IPS-NIHi7 (cell line): ENCODE measurements at regions not wholly inside any gene's neighbourhood (a gene's known extent, or its start where the extent isn't known, plus 50 kb on each side); places are given as distances from the start of the nearest gene placed in this dataset.
"Not testable (repeated sequence)": the region's sequence is repeated elsewhere in the genome, so short reads cannot be mapped to it uniquely, and the experiment has no call there.

Experiments used
- DNase-seq: peaks from one replicate; pipeline ENCODE4 v3.0.0; 2012; ENCODE audit warnings: mixed read lengths; ENCODE audit errors: extremely low spot score

- no peak for DNase-seq
These were observed 1753.5 kb upstream of the CELF4 start for GRCh38 chr18:39319141-39319540.

DNA sequence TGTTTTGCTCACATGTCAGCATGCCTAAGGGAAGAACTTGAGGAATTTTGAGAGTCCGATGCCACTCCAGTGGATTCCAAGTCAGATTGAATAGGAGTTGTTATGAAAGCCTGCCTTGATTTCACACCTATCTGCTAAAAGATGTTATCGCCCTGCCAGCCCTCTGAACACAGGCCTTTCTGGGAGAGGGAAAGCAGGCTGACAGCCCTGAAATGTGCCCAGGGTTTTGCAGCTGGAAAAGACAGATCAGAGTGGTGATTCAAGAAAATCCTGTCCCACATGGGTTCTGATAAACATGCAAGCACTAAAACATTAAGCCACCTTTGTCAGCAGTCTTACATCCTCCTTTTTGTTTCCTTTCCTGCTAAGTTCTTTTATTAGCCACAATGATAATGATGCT is 1752.9 kb upstream of the CELF4 start:
- DNase-seq = peak; percentile 16

GRCh38 chr18:39318008-39318407 is 1752.4 kb upstream of the CELF4 start:
- DNase-seq = no peak

DNA sequence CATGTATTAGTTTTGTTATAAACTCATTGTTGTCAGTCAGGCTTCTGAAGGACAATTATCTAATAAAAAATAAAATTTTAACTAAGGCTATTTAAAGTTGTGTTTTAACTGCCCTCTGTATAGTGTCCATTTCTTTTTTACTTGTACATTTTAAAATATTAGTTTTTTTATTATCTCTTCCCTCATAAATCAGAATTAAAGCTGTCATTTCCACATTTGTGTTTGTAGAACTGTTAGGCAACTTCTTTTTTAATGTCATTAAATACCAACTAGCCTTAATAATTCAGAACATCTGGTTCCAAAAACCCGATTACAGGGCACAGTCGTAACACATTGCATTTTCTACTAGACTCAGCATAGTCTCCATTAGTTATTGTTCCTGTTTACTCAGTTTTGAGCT is 1749.0 kb upstream of the CELF4 start:
- no peak for DNase-seq

DNA sequence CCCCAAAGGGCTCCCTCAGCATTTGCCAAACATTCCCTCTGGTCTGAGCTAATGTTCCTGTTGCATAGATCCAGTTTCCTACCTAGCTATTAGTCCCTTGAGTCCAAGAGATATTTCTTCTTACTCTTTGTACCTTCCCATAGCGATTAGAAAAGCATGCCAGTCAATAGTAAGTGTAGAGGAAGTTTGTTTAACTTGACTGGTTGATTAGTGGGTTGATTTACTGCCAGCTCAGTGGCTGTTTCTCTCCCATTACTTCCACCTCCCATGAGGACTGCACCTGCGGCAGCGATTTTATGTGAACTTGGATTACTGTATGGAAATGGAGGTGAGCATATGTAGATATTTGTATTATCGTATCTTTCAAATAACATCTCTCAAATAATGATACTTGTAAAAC is 1748.4 kb upstream of the CELF4 start:
- DNase-seq = no peak

DNA sequence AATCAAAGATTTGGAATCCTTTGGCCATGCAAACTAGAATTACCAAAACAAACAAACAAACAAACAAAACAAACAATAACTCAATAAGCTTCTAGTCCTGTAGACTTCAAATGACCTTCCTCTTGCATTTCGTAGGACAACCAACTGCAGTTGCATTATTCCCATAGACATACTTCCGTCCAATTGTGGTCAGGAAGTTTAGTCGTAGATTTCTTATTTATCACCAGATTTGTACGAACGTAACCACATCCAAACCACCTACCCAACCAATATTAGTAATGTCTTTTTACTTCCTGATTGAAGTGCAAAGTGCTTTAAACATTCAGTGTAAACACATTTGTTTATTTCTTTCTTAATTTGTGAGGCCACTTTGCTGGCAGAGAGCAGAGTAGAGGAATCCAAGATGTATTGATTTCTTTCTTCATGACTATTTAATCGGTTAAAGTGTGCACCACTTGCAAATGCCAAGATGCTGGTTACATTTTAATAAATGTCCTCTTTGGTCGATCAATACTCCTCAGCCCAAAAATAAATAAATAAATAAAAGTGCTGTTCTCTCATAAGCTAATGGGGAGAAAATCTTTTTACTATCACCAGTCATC is 1745.6 kb upstream of the CELF4 start:
- no peak for DNase-seq

DNA sequence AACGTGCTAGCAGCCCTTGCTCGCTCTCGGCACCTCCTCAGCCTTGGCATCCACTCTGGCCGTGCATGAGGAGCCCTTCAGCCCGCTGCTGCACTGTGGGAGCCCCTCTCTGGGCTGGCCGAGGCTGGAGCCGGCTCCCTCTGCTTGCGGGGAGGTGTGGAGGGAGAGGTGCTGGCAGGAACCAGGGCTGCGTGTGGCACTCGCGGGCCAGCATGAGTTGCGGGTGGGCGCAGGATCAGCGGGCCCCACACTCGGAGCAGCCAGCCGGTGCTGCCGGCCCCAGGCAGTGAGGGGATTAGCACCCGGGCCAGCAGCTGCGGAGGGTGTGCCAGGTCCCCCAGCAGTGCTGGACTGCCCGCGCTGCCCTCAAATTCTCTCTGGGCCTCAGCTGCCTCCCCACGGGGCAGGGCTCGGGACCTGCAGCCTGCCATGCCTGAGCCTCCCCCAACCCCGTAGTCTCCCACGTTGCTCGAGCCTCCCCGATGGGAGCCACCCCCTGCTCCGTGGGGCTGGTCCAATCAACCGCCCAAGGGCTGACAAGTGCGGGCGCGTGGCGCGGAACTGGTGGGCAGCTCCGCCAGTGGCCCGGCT is 1743.4 kb upstream of the CELF4 start:
- not testable (repeated sequence) for DNase-seq

DNA sequence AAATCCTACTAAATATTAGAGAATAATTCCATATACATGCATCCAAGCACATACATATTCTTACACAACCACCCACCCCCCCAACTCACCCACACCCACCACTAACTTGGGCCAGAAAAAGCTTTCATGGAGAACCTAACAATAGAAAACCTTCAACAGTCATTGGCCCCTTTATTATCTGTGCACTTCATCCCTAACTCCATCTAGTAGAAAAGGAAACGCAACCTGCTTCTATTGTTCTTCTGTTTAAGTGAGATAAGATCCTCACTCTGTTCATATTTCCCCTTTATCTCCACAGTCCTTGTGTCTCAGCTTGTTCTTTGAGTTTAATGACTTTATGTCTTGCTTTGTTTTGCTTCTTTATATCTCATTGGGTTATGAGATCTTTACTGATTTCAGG is 1740.2 kb upstream of the CELF4 start:
- no peak for DNase-seq

- no peak for DNase-seq
These were observed 1736.9 kb upstream of the CELF4 start for GRCh38 chr18:39302481-39302880.

GRCh38 chr18:39299152-39299551 is 1733.6 kb upstream of the CELF4 start:
- no peak for DNase-seq

DNA sequence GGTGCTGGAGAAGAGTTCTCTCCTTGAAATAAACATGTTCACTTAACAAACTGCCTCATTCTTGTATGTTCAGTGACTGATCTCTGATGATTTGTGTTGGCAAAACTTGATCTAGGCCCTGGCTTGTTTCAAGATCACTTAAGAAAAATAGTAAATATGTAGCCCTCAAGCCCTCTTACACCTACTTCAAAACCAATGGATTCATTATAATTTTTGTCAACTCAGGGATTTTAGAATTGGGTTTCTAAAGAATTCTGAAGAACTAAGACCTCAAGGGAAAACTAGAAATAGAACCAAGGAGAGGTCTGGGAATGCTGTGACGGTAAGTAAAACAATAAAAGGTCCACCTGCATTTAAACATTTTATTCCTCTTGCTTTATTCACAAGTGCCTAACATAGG is 1731.6 kb upstream of the CELF4 start:
- DNase-seq = no peak

DNA sequence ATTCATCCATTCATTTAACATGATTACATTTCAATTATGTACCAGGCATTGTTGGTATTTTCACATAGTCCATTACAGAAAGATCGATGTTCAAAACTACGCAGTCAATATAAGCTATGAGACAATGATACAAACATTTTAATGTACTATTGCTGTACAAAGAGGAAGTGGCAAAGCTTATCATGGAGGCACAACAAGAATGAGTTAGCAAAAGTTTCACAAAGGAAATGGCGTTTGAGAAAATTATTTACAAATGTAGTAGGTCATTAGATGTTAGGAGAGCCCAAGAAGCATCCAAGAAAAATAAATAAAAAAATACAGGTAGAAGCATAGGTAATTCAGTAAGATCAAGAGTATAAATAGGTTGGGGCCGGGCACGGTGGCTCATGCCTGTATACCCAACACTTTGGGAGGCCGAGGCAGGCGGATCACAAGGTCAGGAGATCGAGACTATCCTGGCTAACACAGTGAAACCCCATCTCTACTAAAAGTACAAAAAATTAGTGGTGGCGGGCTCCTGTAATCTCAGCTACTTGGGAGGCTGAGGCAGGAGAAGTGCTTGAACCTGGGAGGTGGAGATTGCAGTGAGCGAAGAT is 1730.8 kb upstream of the CELF4 start:
- no peak for DNase-seq

GRCh38 chr18:39276764-39277163 is 1711.2 kb upstream of the CELF4 start:
- DNase-seq = no peak

DNA sequence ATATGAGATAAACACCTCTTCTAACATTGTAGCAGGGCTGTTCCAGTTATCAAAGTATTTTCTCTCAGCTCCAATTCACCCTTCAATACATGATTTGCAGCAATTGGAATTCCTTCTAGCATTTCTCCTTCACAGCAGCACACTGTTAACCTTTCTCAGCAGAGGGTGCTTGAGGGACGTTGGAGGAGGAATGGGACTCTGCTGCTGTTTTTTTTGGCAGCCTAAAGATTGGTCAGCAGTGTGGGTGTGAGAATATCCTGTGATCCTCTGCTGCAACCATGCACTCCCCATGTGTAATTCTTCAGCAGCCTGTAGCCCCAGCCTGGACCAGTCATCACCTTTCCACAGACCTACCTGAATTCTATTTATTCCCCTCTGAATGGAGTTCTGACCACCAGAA is 1708.9 kb upstream of the CELF4 start:
- no peak for DNase-seq

- DNase-seq = no peak
These were observed 1706.6 kb upstream of the CELF4 start for GRCh38 chr18:39272230-39272629.

DNA sequence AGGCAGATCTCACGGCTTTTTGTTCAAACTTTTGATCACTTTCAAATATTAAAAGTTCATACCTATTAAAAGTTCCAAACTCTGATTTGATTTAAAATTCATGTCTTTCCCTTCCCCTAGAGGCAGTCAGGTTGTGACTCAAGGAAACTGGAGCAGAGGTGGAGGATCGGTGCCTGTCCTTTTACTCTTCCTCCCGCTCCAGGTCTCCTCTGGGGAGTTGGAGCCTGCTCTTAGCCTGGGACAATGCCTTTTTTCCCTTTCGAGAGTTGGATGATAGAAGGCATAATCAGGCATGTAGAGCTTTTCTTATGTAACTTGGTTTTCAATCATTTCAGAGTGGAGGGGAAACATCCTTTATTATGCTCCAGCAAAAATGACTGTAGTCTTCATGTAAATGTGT is 1706.1 kb upstream of the CELF4 start:
- no peak for DNase-seq

GRCh38 chr18:39260565-39260964 is 1695.0 kb upstream of the CELF4 start:
- DNase-seq = no peak

GRCh38 chr18:39259736-39260135 is 1694.1 kb upstream of the CELF4 start:
- no peak for DNase-seq

DNA sequence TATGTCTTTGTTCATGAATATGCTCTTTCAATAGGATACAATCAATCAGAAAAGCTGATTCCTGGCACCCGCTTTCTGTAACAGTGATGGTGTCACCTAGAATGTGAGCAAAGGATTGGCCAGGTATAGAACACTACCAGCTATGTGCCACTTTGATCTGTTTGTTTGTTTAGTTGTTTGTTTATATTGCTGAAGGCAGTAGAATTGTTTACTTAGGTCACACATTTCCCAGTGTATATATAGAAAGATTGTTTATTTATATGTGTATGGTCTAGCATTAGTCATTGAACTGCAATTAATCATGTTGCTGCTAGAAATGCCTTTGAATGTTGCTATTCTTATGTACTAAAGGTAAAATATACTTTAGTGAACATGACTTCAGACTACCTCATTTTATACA is 1678.6 kb upstream of the CELF4 start:
- DNase-seq = no peak

DNA sequence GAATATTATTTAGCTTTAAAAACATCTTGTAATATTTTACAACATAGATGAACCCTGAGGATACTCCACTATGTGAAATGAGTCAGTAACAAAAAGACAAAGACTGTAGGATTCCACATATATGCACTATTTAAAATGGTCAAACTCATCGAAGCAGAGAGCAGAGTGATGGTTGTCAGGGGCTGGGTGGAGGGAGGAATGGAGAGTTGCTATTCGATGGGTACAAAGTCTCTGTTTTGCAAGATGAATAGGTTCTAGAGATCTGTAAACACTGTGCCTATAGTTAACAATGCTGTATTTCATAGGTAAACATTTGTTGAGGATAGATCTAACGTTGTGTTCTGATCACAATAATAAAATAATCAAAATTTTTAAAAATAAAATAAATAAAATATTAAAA is 1675.9 kb upstream of the CELF4 start:
- DNase-seq = no peak

GRCh38 chr18:39238981-39239660 is 1673.5 kb upstream of the CELF4 start:
- no peak for DNase-seq

GRCh38 chr18:39235118-39235719 is 1669.6 kb upstream of the CELF4 start:
- no peak for DNase-seq

DNA sequence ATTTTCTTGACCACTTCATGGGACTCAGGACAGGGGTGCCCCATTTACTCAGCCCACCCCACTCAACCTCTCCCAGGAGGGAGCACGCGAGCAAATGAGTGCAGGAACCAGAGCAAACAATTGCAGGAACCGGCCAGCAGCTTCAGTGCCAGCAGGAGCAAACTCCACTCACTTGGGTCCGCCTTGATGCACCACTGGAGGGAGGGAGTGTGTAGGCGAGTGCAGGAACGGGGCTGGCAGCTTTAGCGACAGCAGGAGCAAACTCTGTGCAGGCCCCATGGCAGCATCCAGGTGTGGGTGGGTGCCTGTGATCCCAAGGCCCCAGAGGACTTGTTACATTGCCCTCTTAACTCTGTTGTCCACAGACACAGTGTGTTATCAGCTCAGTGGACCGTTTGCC is 1667.3 kb upstream of the CELF4 start:
- no peak for DNase-seq
